IMR-90 (cell line): ENCODE measurements at regions not wholly inside any gene's neighbourhood (a gene's known extent, or its start where the extent isn't known, plus 50 kb on each side); places are given as distances from the start of the nearest gene placed in this dataset.

Experiments
- ATAC-seq: fragments of 200-7000 bp; cut with Tn5 transposase; 2 replicates; pipeline ENCODE4 v1.9.1; 2020; ENCODE audit warnings: low read depth, mild to moderate bottlenecking, moderate library complexity
- BruUV-seq: library from RNA; stranded (reverse); fragments of 400-500 nt; replicated peaks from 2 replicates; lab custom pipeline; 2021; lab: Mats Ljungman, UMichigan
- CTCF ChIA-PET: fragments of 300-600 bp; formaldehyde crosslinking; extraction: SDS; loops from one replicate; lab custom pipeline; 2021; ENCODE audit warnings: antibody characterized with exemption; lab: Yijun Ruan, JAX
- POLR2A ChIA-PET: fragments of 300-600 bp; sonication (Branson Sonifier 250); formaldehyde crosslinking; loops from one replicate; lab custom pipeline; 2022; ENCODE audit warnings: antibody characterized with exemption; ENCODE audit not compliant: unreplicated experiment; lab: Charles Lee
- DNase-seq: peaks from one replicate; pipeline ENCODE4 v3.0.0; 2013
- H2AFZ ChIP-seq: replicated peaks from 2 replicates; pipeline ENCODE3; 2013; ENCODE audit warnings: low read length, mild to moderate bottlenecking; ENCODE audit not compliant: poor library complexity
- H2AK5ac ChIP-seq: 2 replicates; pipeline ENCODE4 v1.6.1; 2013; ENCODE audit warnings: low read depth, low read length, inconsistent platforms
- H2AK9ac ChIP-seq: replicated peaks from 2 replicates; pipeline ENCODE3; 2013; ENCODE audit warnings: mild to moderate bottlenecking, low read depth, low read length, moderate library complexity; ENCODE audit not compliant: poor library complexity
- H2BK120ac ChIP-seq: 2 replicates; pipeline ENCODE4 v1.6.1; 2013; ENCODE audit warnings: low read depth, low read length, inconsistent platforms
- H2BK15ac ChIP-seq: 3 replicates; pipeline ENCODE4 v1.6.1; 2013; ENCODE audit warnings: low read depth, low read length, inconsistent platforms
- H2BK20ac ChIP-seq: 2 replicates; pipeline ENCODE4 v1.6.1; 2013; ENCODE audit warnings: low read depth, mild to moderate bottlenecking, inconsistent platforms, low read length, moderate library complexity
- H2BK5ac ChIP-seq: 2 replicates; pipeline ENCODE4 v1.6.1; 2013; ENCODE audit warnings: mild to moderate bottlenecking, low read depth, low read length, inconsistent platforms; ENCODE audit not compliant: poor library complexity, severe bottlenecking
- H3K14ac ChIP-seq: replicated peaks from 2 replicates; pipeline ENCODE4 v1.6.1; 2013; ENCODE audit warnings: low read depth, low read length, inconsistent platforms
- H3K18ac ChIP-seq: 2 replicates; pipeline ENCODE4 v1.6.1; 2013; ENCODE audit warnings: low read depth, low read length, control low read depth
- H3K23ac ChIP-seq: 2 replicates; pipeline ENCODE4 v1.6.1; 2013; ENCODE audit warnings: low read depth, low read length, inconsistent platforms
- H3K27ac ChIP-seq: 2 replicates; pipeline ENCODE4 v1.5.1; 2013; ENCODE audit warnings: mild to moderate bottlenecking, control low read depth, low read length; ENCODE audit not compliant: insufficient read depth
- H3K27me3 ChIP-seq: 2 replicates; pipeline ENCODE4 v1.6.1; 2013; ENCODE audit warnings: low read length; ENCODE audit not compliant: control insufficient read depth, insufficient read depth
- H3K36me3 ChIP-seq: 2 replicates; pipeline ENCODE4 v1.6.1; 2013; ENCODE audit warnings: low read length, mixed read lengths; ENCODE audit not compliant: control insufficient read depth, insufficient read depth
- H3K4ac ChIP-seq: 2 replicates; pipeline ENCODE4 v1.6.1; 2013; ENCODE audit warnings: low read depth, low read length, inconsistent platforms
- H3K4me1 ChIP-seq: 2 replicates; pipeline ENCODE4 v1.6.1; 2013; ENCODE audit warnings: low read length, mixed read lengths; ENCODE audit not compliant: control insufficient read depth, insufficient read depth
- H3K4me2 ChIP-seq: 2 replicates; pipeline ENCODE4 v1.6.1; 2013; ENCODE audit warnings: low read depth, mild to moderate bottlenecking, control low read depth, low read length, moderate library complexity
- H3K4me3 ChIP-seq: 2 replicates; pipeline ENCODE4 v1.5.1; 2013; ENCODE audit warnings: low read depth, mild to moderate bottlenecking, control low read depth, low read length, moderate library complexity; ENCODE audit not compliant: insufficient read depth
- H3K56ac ChIP-seq: 2 replicates; pipeline ENCODE4 v1.6.1; 2013; ENCODE audit warnings: low read length, inconsistent platforms; ENCODE audit not compliant: insufficient read depth; ENCODE audit errors: extremely low read depth
- H3K79me1 ChIP-seq, 2 experiments: 2 replicates each; pipeline ENCODE4 v1.6.1; 2013; ENCODE audit warnings: low read length in 2 of 2, inconsistent platforms in 1 of 2, low read depth in 1 of 2
- H3K9ac ChIP-seq: 2 replicates; pipeline ENCODE4 v1.6.1; 2013; ENCODE audit warnings: low read depth, low read length, control low read depth
- H3K9me1 ChIP-seq: 2 replicates; pipeline ENCODE4 v1.6.1; 2013; ENCODE audit warnings: low read length, inconsistent platforms; ENCODE audit not compliant: insufficient read depth
- H3K9me3 ChIP-seq: 2 replicates; pipeline ENCODE4 v1.6.1; 2013; ENCODE audit warnings: low read length; ENCODE audit not compliant: control insufficient read depth, insufficient read depth
- H4K20me1 ChIP-seq: 2 replicates; pipeline ENCODE4 v1.6.1; 2013; ENCODE audit warnings: low read length, inconsistent platforms; ENCODE audit not compliant: insufficient read depth
- H4K5ac ChIP-seq: 2 replicates; pipeline ENCODE4 v1.6.1; 2013; ENCODE audit warnings: mild to moderate bottlenecking, low read depth, low read length, control low read depth
- H4K8ac ChIP-seq, 2 experiments: 2 replicates each; pipeline ENCODE4 v1.6.1; 2013; ENCODE audit warnings: low read depth in 2 of 2, low read length in 2 of 2, control low read depth in 1 of 2, inconsistent platforms in 1 of 2
- H4K91ac ChIP-seq: 2 replicates; pipeline ENCODE4 v1.6.1; 2013; ENCODE audit warnings: low read depth, low read length, inconsistent platforms; ENCODE audit not compliant: insufficient read depth
- CTCF ChIP-seq: conservative IDR thresholded peaks from 2 replicates; pipeline ENCODE4 v1.5.1; 2012; ENCODE audit warnings: mild to moderate bottlenecking, low read depth, low read length, improper control_type of control experiment
- ELK1 ChIP-seq: fragments of 150-350 bp; IDR thresholded peaks from 2 replicates; pipeline ENCODE4 v1.6.1; 2016; ENCODE audit warnings: low read depth, mild to moderate bottlenecking, low read length, moderate library complexity, borderline replicate concordance
- RFX5 ChIP-seq: IDR thresholded peaks from 2 replicates; pipeline ENCODE4 v1.8.0; 2012; ENCODE audit warnings: low read depth, mild to moderate bottlenecking, low read length, moderate library complexity
- WGBS, 2 experiments: methylation state at CpG; one replicate each; pipeline versions ENCODE4 v1.1.5 to v1.1.7; 2013; ENCODE audit warnings: missing lambda C conversion rate in 2 of 2; ENCODE audit not compliant: insufficient read length in 1 of 2; ENCODE audit errors: extremely low coverage in 2 of 2; 5-methylcytosine and 5-hydroxymethylcytosine counted together
- dilution Hi-C: fragments of 300-500 bp; cut with HindIII; formaldehyde crosslinking; loops from one replicate; pipeline ENCODE4 v1.14.3; 2018; ENCODE audit warnings: low sequenced_read_pairs; ENCODE audit not compliant: unreplicated experiment
- in situ Hi-C: fragments of 300-500 bp; cut with MboI; formaldehyde crosslinking; loops from 3 replicates; pipeline ENCODE4 v1.14.3; 2019; ENCODE audit warnings: low sequenced_read_pairs, inconsistent platforms, mixed read lengths
- intact Hi-C: fragments of 100-400 bp; cut with micrococcal nuclease; formaldehyde crosslinking; loops from 2 replicates; pipeline ENCODE4 v1.10.0; 2022
- TF ChIP-seq, protein P1 (sequence below): fragments of 150-350 bp; IDR thresholded peaks from 2 replicates; pipeline ENCODE4 v1.6.1; 2017; ENCODE audit warnings: mild to moderate bottlenecking, antibody characterized with exemption, low read length, low read depth

- Histone ChIP-seq H2BK120ac (no peak overlapping the region), H3K14ac (no peak overlapping the region), H4K8ac (no peak overlapping the region), H3K18ac (no peak overlapping the region), H3K9ac (no peak overlapping the region), H2AK5ac (no peak overlapping the region), H3K4me3 (no peak overlapping the region), H3K4me2 (no peak overlapping the region), H3K27me3 (no peaks in the 10 kb centered on the region), H3K23ac (no peak overlapping the region), H3K4ac (no peak overlapping the region), H3K79me1 (no peaks in the 10 kb centered on the region), H3K56ac (no peak overlapping the region), H2BK5ac (no peak overlapping the region), H4K91ac (no peak overlapping the region), H3K9me3 (peaks cover 20% of the 10 kb centered on the region), H3K9me1 (no peaks in the 10 kb centered on the region), H4K20me1 (no peaks in the 10 kb centered on the region), H2BK20ac (no peak overlapping the region), H2BK15ac (no peak overlapping the region), H3K4me1 (no peaks in the 10 kb centered on the region), H4K5ac (no peak overlapping the region), H3K36me3 (no peaks in the 10 kb centered on the region), H2AK9ac (no peak overlapping the region), H2AFZ (no peak overlapping the region), H3K27ac (no peak overlapping the region)
- POLR2A ChIA-PET: no interaction called here
- ATAC-seq: no peak
- CTCF ChIA-PET: no interaction called here
- intact Hi-C loops (no loop called here), in situ Hi-C loops (no loop called here), dilution Hi-C loops (no loop called here)
- DNase-seq: no peak
- no CpG with 5 or more reads among the region's 7 CpGs for WGBS, 2 experiments
- TF ChIP-seq ELK1 (no peak), CTCF (no peak), RFX5 (no peak)
- TF ChIP-seq, protein P1, sequence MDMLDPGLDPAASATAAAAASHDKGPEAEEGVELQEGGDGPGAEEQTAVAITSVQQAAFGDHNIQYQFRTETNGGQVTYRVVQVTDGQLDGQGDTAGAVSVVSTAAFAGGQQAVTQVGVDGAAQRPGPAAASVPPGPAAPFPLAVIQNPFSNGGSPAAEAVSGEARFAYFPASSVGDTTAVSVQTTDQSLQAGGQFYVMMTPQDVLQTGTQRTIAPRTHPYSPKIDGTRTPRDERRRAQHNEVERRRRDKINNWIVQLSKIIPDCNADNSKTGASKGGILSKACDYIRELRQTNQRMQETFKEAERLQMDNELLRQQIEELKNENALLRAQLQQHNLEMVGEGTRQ: no peak
- BruUV-seq: no TSS peak
Observed at GRCh38 chr12:125949471-125949870, 884.2 kb downstream of the AACS start.
